ENCODE measurements at regions not wholly inside any gene's neighbourhood (a gene's known extent, or its start where the extent isn't known, plus 50 kb on each side); places are given as distances from the start of the nearest gene placed in this dataset.

DNA sequence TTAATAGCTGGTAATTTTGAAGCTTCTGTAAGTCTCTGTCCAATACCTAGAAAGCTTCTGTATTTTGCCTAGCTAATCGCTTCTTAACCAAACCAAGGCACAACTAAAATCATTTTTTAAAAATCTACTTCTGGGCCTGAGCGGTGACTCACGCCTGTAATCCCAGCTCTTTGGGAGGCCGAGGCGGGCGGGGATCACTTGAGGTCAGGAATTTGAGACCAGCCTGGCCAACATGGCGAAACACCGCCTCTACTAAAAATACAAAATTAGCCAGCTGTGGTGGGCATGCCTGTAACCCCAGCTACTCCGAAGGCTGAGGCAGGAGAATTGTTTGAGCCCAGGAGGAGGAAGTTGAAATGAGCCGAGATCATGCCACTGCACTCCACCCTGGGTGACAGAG lies 148.6 kb upstream of the FIGN start:
- TF ChIP-seq, protein P1, sequence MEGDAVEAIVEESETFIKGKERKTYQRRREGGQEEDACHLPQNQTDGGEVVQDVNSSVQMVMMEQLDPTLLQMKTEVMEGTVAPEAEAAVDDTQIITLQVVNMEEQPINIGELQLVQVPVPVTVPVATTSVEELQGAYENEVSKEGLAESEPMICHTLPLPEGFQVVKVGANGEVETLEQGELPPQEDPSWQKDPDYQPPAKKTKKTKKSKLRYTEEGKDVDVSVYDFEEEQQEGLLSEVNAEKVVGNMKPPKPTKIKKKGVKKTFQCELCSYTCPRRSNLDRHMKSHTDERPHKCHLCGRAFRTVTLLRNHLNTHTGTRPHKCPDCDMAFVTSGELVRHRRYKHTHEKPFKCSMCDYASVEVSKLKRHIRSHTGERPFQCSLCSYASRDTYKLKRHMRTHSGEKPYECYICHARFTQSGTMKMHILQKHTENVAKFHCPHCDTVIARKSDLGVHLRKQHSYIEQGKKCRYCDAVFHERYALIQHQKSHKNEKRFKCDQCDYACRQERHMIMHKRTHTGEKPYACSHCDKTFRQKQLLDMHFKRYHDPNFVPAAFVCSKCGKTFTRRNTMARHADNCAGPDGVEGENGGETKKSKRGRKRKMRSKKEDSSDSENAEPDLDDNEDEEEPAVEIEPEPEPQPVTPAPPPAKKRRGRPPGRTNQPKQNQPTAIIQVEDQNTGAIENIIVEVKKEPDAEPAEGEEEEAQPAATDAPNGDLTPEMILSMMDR (IDR thresholded peaks at IDR 0.05), result no peak
- no peak for TF ChIP-seq POLR2A (IDR thresholded peaks at IDR 0.05)

Measured in Peyer's patch (tissue), 4 donors.